Fibroblast of the aortic adventitia (primary cell): ENCODE measurements at regions not wholly inside any gene's neighbourhood (a gene's known extent, or its start where the extent isn't known, plus 50 kb on each side); places are given as distances from the start of the nearest gene placed in this dataset.

Experiments used
- DNase-seq: peaks from one replicate; pipeline ENCODE4 v3.0.0-alpha.2; 2010; ENCODE audit warnings: low read depth
- H3K4me3 ChIP-seq: 2 replicates; pipeline ENCODE4 v1.5.1; 2011; ENCODE audit warnings: low read depth, mild to moderate bottlenecking, control low read depth, low read length, moderate library complexity
- TF ChIP-seq, protein P1 (sequence below): IDR thresholded peaks from 2 replicates; pipeline ENCODE4 v1.5.1; 2011; ENCODE audit warnings: mild to moderate bottlenecking, low read length, control low read depth, inconsistent platforms; ENCODE audit not compliant: insufficient read depth

DNA sequence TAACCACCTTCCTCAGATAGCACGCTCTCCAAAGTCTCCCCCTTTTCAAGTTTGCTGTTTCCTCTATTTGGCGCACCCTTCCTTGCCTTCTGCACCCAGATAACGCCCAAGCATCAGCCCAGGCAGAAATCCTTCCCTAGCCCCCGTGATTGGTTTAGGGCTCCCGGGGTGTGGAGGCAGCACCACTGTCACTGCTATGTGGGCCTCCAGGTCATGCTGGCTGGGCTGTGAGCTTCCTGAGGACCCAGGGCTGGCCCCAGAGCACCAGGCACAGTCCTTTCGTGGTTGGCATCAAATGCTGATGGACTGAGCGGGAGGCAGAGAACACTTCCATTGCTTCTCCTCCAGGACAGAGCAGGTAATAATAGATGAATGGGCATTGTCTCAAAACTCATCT, 311.4 kb downstream of the BCL11B start:
- TF ChIP-seq, protein P1, sequence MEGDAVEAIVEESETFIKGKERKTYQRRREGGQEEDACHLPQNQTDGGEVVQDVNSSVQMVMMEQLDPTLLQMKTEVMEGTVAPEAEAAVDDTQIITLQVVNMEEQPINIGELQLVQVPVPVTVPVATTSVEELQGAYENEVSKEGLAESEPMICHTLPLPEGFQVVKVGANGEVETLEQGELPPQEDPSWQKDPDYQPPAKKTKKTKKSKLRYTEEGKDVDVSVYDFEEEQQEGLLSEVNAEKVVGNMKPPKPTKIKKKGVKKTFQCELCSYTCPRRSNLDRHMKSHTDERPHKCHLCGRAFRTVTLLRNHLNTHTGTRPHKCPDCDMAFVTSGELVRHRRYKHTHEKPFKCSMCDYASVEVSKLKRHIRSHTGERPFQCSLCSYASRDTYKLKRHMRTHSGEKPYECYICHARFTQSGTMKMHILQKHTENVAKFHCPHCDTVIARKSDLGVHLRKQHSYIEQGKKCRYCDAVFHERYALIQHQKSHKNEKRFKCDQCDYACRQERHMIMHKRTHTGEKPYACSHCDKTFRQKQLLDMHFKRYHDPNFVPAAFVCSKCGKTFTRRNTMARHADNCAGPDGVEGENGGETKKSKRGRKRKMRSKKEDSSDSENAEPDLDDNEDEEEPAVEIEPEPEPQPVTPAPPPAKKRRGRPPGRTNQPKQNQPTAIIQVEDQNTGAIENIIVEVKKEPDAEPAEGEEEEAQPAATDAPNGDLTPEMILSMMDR: no peak
- no peak overlapping the region for H3K4me3 ChIP-seq
- no peak for DNase-seq

DNA sequence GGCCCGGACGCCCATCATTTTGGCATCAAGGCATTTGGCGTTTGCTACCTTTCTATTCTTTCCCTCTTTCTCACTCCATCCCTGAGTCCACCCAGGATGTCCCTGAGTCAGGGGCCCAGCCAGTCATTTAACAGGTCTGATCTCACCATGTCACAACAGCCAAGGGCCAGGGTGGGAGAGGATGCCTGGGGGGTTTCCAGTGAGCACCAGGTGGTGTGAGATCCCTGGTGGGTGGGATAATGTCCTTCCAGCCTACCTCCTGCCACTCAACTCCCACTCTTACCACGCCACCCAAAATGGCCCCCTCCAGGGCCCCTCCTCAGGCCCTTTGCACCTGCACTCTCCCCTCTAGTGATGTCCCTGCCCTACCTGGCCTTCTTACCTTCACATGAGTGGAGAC, 310.8 kb downstream of the BCL11B start:
- H3K4me3 ChIP-seq: no peak overlapping the region
- TF ChIP-seq, protein P1: no peak
- DNase-seq: no peak

DNA sequence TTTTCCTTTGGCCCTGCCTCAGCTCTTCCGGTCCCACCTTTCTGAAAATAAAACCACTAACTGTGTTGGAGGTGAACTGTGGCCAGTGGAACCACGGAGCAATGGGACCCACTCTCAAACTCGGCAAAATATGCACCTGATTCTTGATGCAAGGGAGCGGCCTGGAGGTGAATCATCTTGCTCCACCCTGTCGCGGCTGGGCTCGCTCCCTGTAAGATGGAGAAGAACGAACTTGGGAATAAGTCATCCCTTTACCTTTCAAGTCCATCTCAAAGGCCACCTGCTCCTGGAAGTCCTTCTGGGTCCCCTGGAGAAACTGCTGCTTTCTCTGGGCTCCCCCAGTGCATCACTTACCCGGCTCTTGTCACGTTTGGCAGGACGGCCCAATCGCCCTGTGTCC, 309.9 kb downstream of the BCL11B start:
- TF ChIP-seq, protein P1: no peak
- H3K4me3 ChIP-seq: no peak overlapping the region
- DNase-seq: no peak

DNA sequence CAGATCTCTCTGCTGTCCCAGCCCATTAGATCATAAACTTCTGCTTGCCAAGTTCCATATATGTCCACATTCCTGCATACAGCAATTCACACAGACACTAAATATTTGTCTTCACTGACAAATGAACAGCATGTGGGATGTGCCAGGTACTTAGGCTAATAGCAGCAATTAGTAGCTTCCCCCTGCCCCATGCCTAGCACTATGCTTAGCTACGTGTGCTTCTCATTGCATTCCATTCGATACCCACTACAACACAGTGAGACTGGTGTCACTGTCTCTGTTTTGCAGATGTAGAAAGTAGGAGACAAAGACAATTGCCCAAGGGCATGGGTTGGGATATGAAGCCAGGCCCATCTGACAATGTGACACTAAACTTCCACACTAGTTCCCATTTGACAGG, 308.4 kb downstream of the BCL11B start:
- no peak overlapping the region for H3K4me3 ChIP-seq
- TF ChIP-seq, protein P1: no peak
- no peak for DNase-seq

DNA sequence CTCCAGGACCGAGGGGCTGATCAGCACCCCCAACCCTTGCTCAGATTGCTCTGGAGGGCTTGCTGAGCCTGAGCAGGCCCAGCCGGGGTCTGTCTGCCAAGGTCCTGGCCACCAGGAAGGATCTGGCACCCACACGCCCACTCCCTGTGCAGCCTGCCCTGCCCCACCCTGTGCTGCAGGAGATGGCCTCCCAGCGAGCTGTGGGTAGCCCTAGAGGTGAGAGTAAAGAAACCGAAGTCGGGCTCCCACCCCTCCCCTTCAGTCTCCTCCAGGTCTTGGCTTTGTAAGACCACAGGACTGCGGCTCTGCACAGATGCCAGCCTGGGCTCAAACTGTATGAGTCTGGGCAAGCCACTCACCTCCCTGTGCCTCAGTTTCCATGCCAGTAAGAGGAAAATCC, 307.8 kb downstream of the BCL11B start:
- no peak for DNase-seq

DNA sequence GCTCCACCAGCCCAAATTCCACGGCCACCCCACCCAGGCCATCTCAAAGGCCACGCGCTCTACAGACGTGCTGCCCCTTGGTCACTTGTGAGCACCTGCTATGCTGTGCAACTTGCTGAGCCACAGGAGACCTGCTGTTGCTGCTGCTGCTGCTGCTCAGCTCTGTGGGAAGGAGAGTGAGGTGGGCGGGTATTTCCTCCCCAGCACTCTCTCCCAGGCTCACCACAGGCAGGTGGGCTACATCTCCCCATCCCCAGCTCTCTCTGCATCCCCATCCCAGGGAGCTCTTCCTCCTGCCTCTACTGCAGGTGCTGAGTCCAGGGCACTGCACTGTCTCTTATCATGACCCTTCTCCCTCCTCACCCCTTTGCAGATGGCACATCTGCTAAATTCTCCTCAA, 306.9 kb downstream of the BCL11B start:
- DNase-seq: no peak
- no peak overlapping the region for H3K4me3 ChIP-seq

More for the DNA sequence above, 307.8 kb downstream of the BCL11B start:
- no peak overlapping the region for H3K4me3 ChIP-seq
- TF ChIP-seq, protein P1: no peak

DNA sequence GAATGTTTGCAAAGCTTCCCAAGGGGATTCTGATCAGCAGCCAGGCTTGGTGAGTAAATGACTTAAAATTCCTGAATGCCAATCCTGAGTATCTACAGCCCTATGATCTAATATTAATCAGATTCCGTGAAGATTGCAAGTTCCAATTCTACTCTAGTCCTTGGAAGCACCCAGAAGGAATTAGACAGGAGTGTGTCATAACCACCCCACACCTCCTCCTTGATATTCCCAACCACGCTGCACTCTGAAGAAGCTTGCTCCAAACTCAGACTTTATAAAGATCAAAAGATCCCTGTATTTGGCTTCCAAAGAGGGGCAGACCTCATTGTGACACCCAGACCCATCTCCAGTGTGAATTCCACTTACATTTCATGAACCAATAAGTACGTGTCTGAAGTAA, 306.0 kb downstream of the BCL11B start:
- TF ChIP-seq, protein P1: no peak
- no peak for DNase-seq
- no peak overlapping the region for H3K4me3 ChIP-seq

More for the DNA sequence above, 306.9 kb downstream of the BCL11B start:
- TF ChIP-seq, protein P1: no peak
